WERI-Rb-1 (cell line): ENCODE measurements at regions not wholly inside any gene's neighbourhood (a gene's known extent, or its start where the extent isn't known, plus 50 kb on each side); places are given as distances from the start of the nearest gene placed in this dataset.

Source experiments
- DNase-seq: peaks from one replicate; pipeline ENCODE4 v3.0.0-alpha.2; 2020
- H3K27ac ChIP-seq: fragments of 250-450 bp; sonication (Bioruptor Pico); 2 replicates; pipeline ENCODE4 v1.5.1; 2020; ENCODE audit warnings: mild to moderate bottlenecking, moderate library complexity
- H3K27me3 ChIP-seq: fragments of 250-450 bp; sonication (Bioruptor Pico); 2 replicates; pipeline ENCODE4 v1.5.1; 2021; ENCODE audit warnings: mild to moderate bottlenecking, low read depth, moderate library complexity; ENCODE audit not compliant: insufficient read depth, severe bottlenecking
- H3K36me3 ChIP-seq: fragments of 250-450 bp; sonication (Bioruptor Pico); 2 replicates; pipeline ENCODE4 v1.5.1; 2020; ENCODE audit warnings: mild to moderate bottlenecking, moderate library complexity
- H3K4me3 ChIP-seq: 2 replicates; pipeline ENCODE4 v1.5.1; 2011; ENCODE audit warnings: low read depth, mild to moderate bottlenecking, control low read depth, low read length
- H3K9me3 ChIP-seq: fragments of 250-450 bp; sonication (Bioruptor Pico); 2 replicates; pipeline ENCODE4 v1.5.1; 2021; ENCODE audit warnings: mild to moderate bottlenecking, moderate library complexity; ENCODE audit not compliant: severe bottlenecking
- TF ChIP-seq, protein P1 (sequence below): IDR thresholded peaks from 2 replicates; pipeline ENCODE4 v1.5.1; 2011; ENCODE audit warnings: low read depth, mild to moderate bottlenecking, control low read depth, inconsistent platforms, low read length

DNA sequence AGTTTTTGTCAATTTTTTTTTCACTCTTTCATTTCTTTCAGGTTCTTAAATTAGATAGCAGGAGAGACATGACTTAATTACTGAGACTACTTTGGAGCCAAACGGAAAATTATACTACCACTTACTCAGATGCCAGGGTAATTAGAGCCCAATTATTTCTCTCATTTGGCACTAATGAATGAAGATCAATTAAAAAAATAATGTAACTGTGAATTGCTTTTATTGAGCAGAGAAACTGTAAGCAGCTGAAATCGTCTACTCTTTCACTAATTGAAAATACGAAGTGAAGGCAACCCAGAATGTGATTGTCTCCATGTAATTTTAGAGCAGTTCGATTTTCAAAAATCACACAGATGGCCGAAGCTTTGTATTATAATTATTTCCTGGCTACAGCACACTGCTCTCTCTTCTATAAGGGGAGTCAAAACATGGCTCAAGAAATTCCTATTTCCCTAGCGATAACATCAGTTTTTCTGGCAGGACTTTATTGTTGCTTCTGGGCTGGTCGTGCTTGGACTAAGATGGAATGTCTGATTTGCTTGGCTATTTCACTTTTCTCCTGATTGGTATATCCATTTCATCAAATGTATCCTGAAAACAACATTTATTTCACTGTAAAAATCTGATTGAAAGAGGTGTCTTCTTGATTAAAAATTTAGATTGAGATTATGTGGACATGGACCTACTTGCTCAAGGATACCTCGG is 55.8 kb upstream of the PDZRN3 start:
- DNase-seq = no peak
- Histone ChIP-seq H3K27me3 (no peaks in the 10 kb centered on the region), H3K27ac (no peak overlapping the region), H3K4me3 (no peak overlapping the region), H3K36me3 (no peaks in the 10 kb centered on the region), H3K9me3 (no peaks in the 10 kb centered on the region)
- TF ChIP-seq, protein P1, sequence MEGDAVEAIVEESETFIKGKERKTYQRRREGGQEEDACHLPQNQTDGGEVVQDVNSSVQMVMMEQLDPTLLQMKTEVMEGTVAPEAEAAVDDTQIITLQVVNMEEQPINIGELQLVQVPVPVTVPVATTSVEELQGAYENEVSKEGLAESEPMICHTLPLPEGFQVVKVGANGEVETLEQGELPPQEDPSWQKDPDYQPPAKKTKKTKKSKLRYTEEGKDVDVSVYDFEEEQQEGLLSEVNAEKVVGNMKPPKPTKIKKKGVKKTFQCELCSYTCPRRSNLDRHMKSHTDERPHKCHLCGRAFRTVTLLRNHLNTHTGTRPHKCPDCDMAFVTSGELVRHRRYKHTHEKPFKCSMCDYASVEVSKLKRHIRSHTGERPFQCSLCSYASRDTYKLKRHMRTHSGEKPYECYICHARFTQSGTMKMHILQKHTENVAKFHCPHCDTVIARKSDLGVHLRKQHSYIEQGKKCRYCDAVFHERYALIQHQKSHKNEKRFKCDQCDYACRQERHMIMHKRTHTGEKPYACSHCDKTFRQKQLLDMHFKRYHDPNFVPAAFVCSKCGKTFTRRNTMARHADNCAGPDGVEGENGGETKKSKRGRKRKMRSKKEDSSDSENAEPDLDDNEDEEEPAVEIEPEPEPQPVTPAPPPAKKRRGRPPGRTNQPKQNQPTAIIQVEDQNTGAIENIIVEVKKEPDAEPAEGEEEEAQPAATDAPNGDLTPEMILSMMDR = no peak

DNA sequence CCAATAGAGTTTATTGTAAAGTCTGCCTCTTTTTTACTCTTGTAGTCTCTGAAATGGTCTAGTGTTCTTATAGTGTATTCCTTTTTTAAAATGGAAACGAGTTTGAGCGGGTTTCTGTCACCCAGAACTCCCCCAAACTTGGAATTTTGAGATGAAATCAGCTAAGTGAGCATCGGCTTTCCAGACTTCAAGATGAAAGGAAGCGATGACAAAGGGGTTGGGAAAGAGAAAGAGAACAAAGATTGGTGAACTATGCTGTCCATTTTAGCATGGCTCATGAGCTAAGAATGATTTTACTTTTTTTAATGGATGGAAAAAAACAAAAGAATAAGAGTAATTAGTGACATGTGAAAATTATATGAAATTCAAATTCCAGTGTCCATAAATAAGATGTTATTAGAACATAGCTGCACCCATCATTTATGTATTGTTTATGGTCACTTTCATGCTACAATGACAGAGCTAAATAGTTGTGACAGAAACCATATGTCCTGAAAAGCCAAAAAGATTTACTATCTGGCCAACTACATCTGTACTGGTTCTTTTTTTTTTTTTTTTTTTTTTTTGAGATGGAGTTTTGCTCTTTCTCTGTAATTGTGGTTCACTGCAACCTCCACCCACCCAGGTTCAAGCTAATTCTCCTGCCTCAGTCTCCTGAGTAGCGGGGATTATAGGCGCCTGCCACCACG is 52.7 kb upstream of the PDZRN3 start:
- no peaks in the 10 kb centered on the region for H3K36me3 ChIP-seq
- H3K4me3 ChIP-seq = no peak overlapping the region
- H3K27me3 ChIP-seq = no peaks in the 10 kb centered on the region
- TF ChIP-seq, protein P1 = no peak
- H3K9me3 ChIP-seq = no peaks in the 10 kb centered on the region
- no peak overlapping the region for H3K27ac ChIP-seq
- DNase-seq = no peak
